ENCODE measurements at regions not wholly inside any gene's neighbourhood (a gene's known extent, or its start where the extent isn't known, plus 50 kb on each side); places are given as distances from the start of the nearest gene placed in this dataset.

- H3K27ac ChIP-seq = no peak overlapping the region
- TF ChIP-seq CTCF (IDR thresholded peaks at IDR 0.05) = no peak
Observed at GRCh38 chr5:2522372-2522771, 229.1 kb downstream of the IRX2 start.

GRCh38 chr5:2519153-2519552 is 232.3 kb downstream of the IRX2 start:
- no peak for TF ChIP-seq ZFX (IDR thresholded peaks at IDR 0.05; ENCODE audit: borderline replicate concordance)
- TF ChIP-seq CTCF (IDR thresholded peaks at IDR 0.05) = no peak

GRCh38 chr5:2517451-2517850 is 234.0 kb downstream of the IRX2 start:
- no peak overlapping the region for H3K27ac ChIP-seq
- TF ChIP-seq ZFX (IDR thresholded peaks at IDR 0.05; ENCODE audit: borderline replicate concordance) (no peak), CTCF (IDR thresholded peaks at IDR 0.05) (no peak)

More at GRCh38 chr5:2519153-2519552, 232.3 kb downstream of the IRX2 start:
- H3K27ac ChIP-seq = no peak overlapping the region

GRCh38 chr5:2515180-2515764 is 236.2 kb downstream of the IRX2 start:
- no peak overlapping the region for H3K27ac ChIP-seq
- TF ChIP-seq CTCF (IDR thresholded peaks at IDR 0.05) (no peak), ZFX (IDR thresholded peaks at IDR 0.05; ENCODE audit: borderline replicate concordance) (no peak)

GRCh38 chr5:2514484-2514883 is 237.0 kb downstream of the IRX2 start:
- TF ChIP-seq CTCF (IDR thresholded peaks at IDR 0.05) = no peak
- TF ChIP-seq ZFX (IDR thresholded peaks at IDR 0.05; ENCODE audit: borderline replicate concordance) = no peak
- no peak overlapping the region for H3K27ac ChIP-seq

- TF ChIP-seq CTCF (IDR thresholded peaks at IDR 0.05) (no peak), ZFX (IDR thresholded peaks at IDR 0.05; ENCODE audit: borderline replicate concordance) (no peak)
- no peak overlapping the region for H3K27ac ChIP-seq
Observed at GRCh38 chr5:2511706-2512105, 239.8 kb downstream of the IRX2 start.

- no peak for TF ChIP-seq CTCF (IDR thresholded peaks at IDR 0.05)
- TF ChIP-seq ZFX (IDR thresholded peaks at IDR 0.05; ENCODE audit: borderline replicate concordance) = no peak
- no peak overlapping the region for H3K27ac ChIP-seq
Observed at GRCh38 chr5:2511126-2511525, 240.4 kb downstream of the IRX2 start.
